ENCODE measurements at regions not wholly inside any gene's neighbourhood (a gene's known extent, or its start where the extent isn't known, plus 50 kb on each side); places are given as distances from the start of the nearest gene placed in this dataset.
A peak's percentile ranks its signal among the peaks of the same experiment; 100 is the strongest.

DNA sequence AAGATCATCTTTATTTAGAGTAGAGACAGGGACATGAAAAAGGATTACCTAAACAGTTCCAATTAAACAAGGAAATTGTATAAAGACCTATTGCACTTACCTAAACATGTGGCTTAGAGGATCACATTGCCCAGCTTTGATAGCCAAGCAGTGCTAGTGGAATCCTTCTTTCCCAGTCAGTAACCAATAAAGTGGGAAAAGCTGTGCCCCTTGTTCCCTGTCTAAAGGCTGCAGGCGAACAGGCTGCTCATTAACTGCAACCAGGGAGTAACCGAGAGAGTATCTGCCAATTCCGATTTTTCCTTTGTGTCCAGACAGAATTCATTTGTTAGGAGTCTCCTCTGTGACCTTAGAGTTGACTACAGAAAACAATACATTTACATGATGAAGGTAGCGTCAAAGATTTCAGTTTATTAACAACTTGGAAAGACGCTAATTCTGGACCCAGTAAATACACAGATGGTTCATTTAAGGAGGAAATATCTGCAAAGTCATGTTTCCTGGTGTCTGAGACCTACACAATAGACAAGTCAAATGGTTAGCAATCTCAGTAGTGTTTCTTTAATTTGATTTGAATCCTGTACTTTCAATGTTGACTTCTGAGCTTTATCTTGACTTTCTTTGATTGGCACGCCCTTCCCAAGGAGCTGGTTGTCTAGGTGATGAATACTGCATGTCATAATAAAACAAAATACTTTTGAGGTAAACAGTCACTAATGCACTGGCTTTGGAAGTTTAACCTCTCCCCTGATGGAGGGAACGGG, 57.3 kb upstream of the MET start:
- Histone ChIP-seq H3K36me3 (ENCODE audit: insufficient read depth, low read length) (no peaks in the 10 kb centered on the region), H3K9ac (ENCODE audit: low read depth, low read length) (no peak overlapping the region), H3K4me1 (ENCODE audit: control insufficient read depth, insufficient read depth, low read length) (peaks cover 7% of the 10 kb centered on the region), H3K27me3 (ENCODE audit: control insufficient read depth, insufficient read depth, low read length) (no peaks in the 10 kb centered on the region), H3K4me3 (ENCODE audit: low read length) (no peak overlapping the region), H3K9me3 (replicated peaks; ENCODE audit: low read length) (no peaks in the 10 kb centered on the region), H3K4me2 (ENCODE audit: low read length) (no peak overlapping the region)

DNA sequence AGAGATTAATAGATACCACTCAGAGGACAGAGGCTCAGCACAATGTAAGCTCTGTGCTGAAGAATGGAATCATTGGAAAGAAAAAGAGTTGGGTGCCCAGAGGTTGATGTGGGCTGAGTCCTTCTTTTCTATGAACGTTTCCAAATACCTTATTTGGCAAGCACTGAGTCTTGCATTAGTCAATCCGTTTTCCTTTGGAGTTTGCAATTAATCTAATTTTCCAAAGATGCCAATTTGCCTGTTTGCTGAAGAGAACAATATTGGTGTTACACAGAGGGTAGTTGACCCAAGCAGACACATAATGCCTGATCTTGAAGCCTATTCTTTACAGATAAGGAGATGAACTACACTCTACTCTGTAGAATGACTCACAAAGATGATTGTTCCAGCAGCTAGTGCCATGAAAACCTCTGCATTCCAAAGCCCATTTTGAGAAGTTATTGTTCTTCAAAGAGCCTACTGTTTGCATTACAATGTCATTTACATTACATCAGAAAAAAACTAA, 55.4 kb upstream of the MET start:
- peaks cover 7% of the 10 kb centered on the region for H3K4me1 ChIP-seq (ENCODE audit: control insufficient read depth, insufficient read depth, low read length)
- H3K36me3 ChIP-seq (ENCODE audit: insufficient read depth, low read length): no peaks in the 10 kb centered on the region
- no peak overlapping the region for H3K4me3 ChIP-seq (ENCODE audit: low read length)
- H3K9ac ChIP-seq (ENCODE audit: low read depth, low read length): no peak overlapping the region
- no peaks in the 10 kb centered on the region for H3K27me3 ChIP-seq (ENCODE audit: control insufficient read depth, insufficient read depth, low read length)
- H3K4me2 ChIP-seq (ENCODE audit: low read length): peak overlapping the region; percentile 20
- no peaks in the 10 kb centered on the region for H3K9me3 ChIP-seq (replicated peaks; ENCODE audit: low read length)

DNA sequence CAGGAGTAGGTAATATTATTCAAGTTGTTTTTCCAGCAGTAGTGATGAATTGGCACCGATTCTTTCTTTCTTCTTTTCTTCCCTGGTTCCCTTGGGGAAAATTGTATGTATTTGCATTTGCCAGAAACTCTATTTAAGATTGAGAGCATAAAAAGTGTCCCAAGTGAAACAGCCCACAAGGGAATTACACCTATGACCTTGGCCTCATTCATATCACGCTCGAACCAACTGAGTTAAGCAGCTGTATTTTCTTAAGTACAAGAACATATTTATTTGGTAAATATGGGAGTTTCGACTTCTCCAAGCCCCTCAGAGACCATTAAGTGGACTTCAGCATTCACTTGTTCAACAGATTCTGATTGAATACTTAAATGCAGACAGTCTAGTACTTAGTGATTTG, 54.1 kb upstream of the MET start:
- Histone ChIP-seq H3K36me3 (ENCODE audit: insufficient read depth, low read length) (no peaks in the 10 kb centered on the region), H3K9ac (ENCODE audit: low read depth, low read length) (no peak overlapping the region), H3K27me3 (ENCODE audit: control insufficient read depth, insufficient read depth, low read length) (peaks cover 2% of the 10 kb centered on the region), H3K4me3 (ENCODE audit: low read length) (no peak overlapping the region), H3K4me1 (ENCODE audit: control insufficient read depth, insufficient read depth, low read length) (peaks cover 7% of the 10 kb centered on the region), H3K9me3 (replicated peaks; ENCODE audit: low read length) (no peaks in the 10 kb centered on the region), H3K4me2 (ENCODE audit: low read length) (no peak overlapping the region)

GRCh38 chr7:116618338-116619128, 53.5 kb upstream of the MET start:
- Histone ChIP-seq H3K4me1 (ENCODE audit: control insufficient read depth, insufficient read depth, low read length) (peaks cover 7% of the 10 kb centered on the region), H3K9ac (ENCODE audit: low read depth, low read length) (no peak overlapping the region), H3K9me3 (replicated peaks; ENCODE audit: low read length) (no peaks in the 10 kb centered on the region), H3K36me3 (ENCODE audit: insufficient read depth, low read length) (no peaks in the 10 kb centered on the region), H3K4me3 (ENCODE audit: low read length) (no peak overlapping the region), H3K27me3 (ENCODE audit: control insufficient read depth, insufficient read depth, low read length) (peaks cover 5% of the 10 kb centered on the region), H3K4me2 (ENCODE audit: low read length) (no peak overlapping the region)

DNA sequence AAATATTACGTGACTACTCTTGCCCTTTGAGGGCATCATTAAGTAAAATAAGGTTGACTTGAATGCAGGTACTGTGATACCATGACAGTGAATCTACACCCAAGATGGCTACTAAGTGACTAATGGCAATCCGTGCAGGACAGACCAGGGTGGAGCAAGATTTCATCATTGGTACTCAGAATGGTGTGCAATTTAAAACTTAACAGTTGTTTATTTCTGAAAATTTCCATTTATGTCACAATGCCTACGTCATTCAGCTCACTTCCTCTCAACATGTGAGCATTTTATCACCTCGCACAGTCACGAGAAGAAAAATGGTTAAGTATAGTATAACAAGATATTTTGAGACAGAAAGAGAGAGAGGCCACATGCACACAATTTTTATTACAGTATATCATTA, 50.3 kb upstream of the MET start:
- no peak overlapping the region for H3K9ac ChIP-seq (ENCODE audit: low read depth, low read length)
- no peaks in the 10 kb centered on the region for H3K9me3 ChIP-seq (replicated peaks; ENCODE audit: low read length)
- no peak overlapping the region for H3K4me3 ChIP-seq (ENCODE audit: low read length)
- no peak overlapping the region for H3K4me2 ChIP-seq (ENCODE audit: low read length)
- peaks cover 5% of the 10 kb centered on the region for H3K27me3 ChIP-seq (ENCODE audit: control insufficient read depth, insufficient read depth, low read length)
- H3K4me1 ChIP-seq (ENCODE audit: control insufficient read depth, insufficient read depth, low read length): peaks cover 5% of the 10 kb centered on the region
- H3K36me3 ChIP-seq (ENCODE audit: insufficient read depth, low read length): no peaks in the 10 kb centered on the region
